ENCODE measurements at regions not wholly inside any gene's neighbourhood (a gene's known extent, or its start where the extent isn't known, plus 50 kb on each side); places are given as distances from the start of the nearest gene placed in this dataset.

GRCh38 chr3:99322551-99322950, 315.8 kb upstream of the COL8A1 start:
- no peaks in the 10 kb centered on the region for H3K79me2 ChIP-seq (ENCODE audit: insufficient read depth, low read length)
- no peaks in the 10 kb centered on the region for H3F3A ChIP-seq (ENCODE audit: low read depth)
- TF ChIP-seq CTCF (conservative IDR thresholded peaks at IDR 0.05; ENCODE audit: low read length) (no peak), EZH2phosphoT487 (IDR thresholded peaks at IDR 0.05; ENCODE audit: borderline replicate concordance) (no peak)
- no peaks in the 10 kb centered on the region for H4K20me1 ChIP-seq (ENCODE audit: insufficient read depth, low read length, poor library complexity, severe bottlenecking)
- no peaks in the 10 kb centered on the region for H3K9me2 ChIP-seq (replicated peaks; ENCODE audit: low read depth, low read length)
- H3K9me3 ChIP-seq (ENCODE audit: insufficient read depth, low read depth, low read length), result no peaks in the 10 kb centered on the region
- no peak overlapping the region for H3K4me2 ChIP-seq (ENCODE audit: low read depth, low read length, poor library complexity, severe bottlenecking)
- peaks cover 17% of the 10 kb centered on the region for H3K4me1 ChIP-seq (ENCODE audit: insufficient read depth, low read length, poor library complexity, severe bottlenecking)
- no peak overlapping the region for H3K4me3 ChIP-seq (ENCODE audit: low read length, poor library complexity, severe bottlenecking)
- no peak overlapping the region for H3K9ac ChIP-seq (ENCODE audit: low read depth, low read length, poor library complexity, severe bottlenecking)
- H3K36me3 ChIP-seq (ENCODE audit: insufficient read depth, low read length), result no peaks in the 10 kb centered on the region
- no peak overlapping the region for H2AFZ ChIP-seq (ENCODE audit: low read length)
- H3K27me3 ChIP-seq (ENCODE audit: insufficient read depth, low read length, poor library complexity, severe bottlenecking), result no peaks in the 10 kb centered on the region

GRCh38 chr3:99321261-99321660, 317.1 kb upstream of the COL8A1 start:
- Histone ChIP-seq H3K9ac (ENCODE audit: low read depth, low read length, poor library complexity, severe bottlenecking) (no peak overlapping the region), H3K79me2 (ENCODE audit: insufficient read depth, low read length) (no peaks in the 10 kb centered on the region), H3K27me3 (ENCODE audit: insufficient read depth, low read length, poor library complexity, severe bottlenecking) (no peaks in the 10 kb centered on the region), H3K4me1 (ENCODE audit: insufficient read depth, low read length, poor library complexity, severe bottlenecking) (peaks cover 16% of the 10 kb centered on the region), H4K20me1 (ENCODE audit: insufficient read depth, low read length, poor library complexity, severe bottlenecking) (no peaks in the 10 kb centered on the region), H3K9me3 (ENCODE audit: insufficient read depth, low read depth, low read length) (no peaks in the 10 kb centered on the region), H3F3A (ENCODE audit: low read depth) (no peaks in the 10 kb centered on the region), H3K4me3 (ENCODE audit: low read length, poor library complexity, severe bottlenecking) (no peak overlapping the region), H3K4me2 (ENCODE audit: low read depth, low read length, poor library complexity, severe bottlenecking) (no peak overlapping the region), H2AFZ (ENCODE audit: low read length) (no peak overlapping the region), H3K36me3 (ENCODE audit: insufficient read depth, low read length) (no peaks in the 10 kb centered on the region), H3K9me2 (replicated peaks; ENCODE audit: low read depth, low read length) (no peaks in the 10 kb centered on the region)
- TF ChIP-seq CTCF (conservative IDR thresholded peaks at IDR 0.05; ENCODE audit: low read length), result no peak
- no peak for TF ChIP-seq EZH2phosphoT487 (IDR thresholded peaks at IDR 0.05; ENCODE audit: borderline replicate concordance)

- no peak overlapping the region for H3K9ac ChIP-seq (ENCODE audit: low read depth, low read length, poor library complexity, severe bottlenecking)
- no peak overlapping the region for H3K4me2 ChIP-seq (ENCODE audit: low read depth, low read length, poor library complexity, severe bottlenecking)
- H3K36me3 ChIP-seq (ENCODE audit: insufficient read depth, low read length), result no peaks in the 10 kb centered on the region
- no peak overlapping the region for H2AFZ ChIP-seq (ENCODE audit: low read length)
- H3K4me3 ChIP-seq (ENCODE audit: low read length, poor library complexity, severe bottlenecking), result no peak overlapping the region
- H4K20me1 ChIP-seq (ENCODE audit: insufficient read depth, low read length, poor library complexity, severe bottlenecking), result no peaks in the 10 kb centered on the region
- no peaks in the 10 kb centered on the region for H3K9me2 ChIP-seq (replicated peaks; ENCODE audit: low read depth, low read length)
- H3K9me3 ChIP-seq (ENCODE audit: insufficient read depth, low read depth, low read length), result no peaks in the 10 kb centered on the region
- no peaks in the 10 kb centered on the region for H3K79me2 ChIP-seq (ENCODE audit: insufficient read depth, low read length)
- TF ChIP-seq EZH2phosphoT487 (IDR thresholded peaks at IDR 0.05; ENCODE audit: borderline replicate concordance) (no peak), CTCF (conservative IDR thresholded peaks at IDR 0.05; ENCODE audit: low read length) (no peak)
- no peaks in the 10 kb centered on the region for H3F3A ChIP-seq (ENCODE audit: low read depth)
- H3K4me1 ChIP-seq (ENCODE audit: insufficient read depth, low read length, poor library complexity, severe bottlenecking), result peaks cover 8% of the 10 kb centered on the region
- H3K27me3 ChIP-seq (ENCODE audit: insufficient read depth, low read length, poor library complexity, severe bottlenecking), result no peaks in the 10 kb centered on the region
These were observed 318.4 kb upstream of the COL8A1 start for GRCh38 chr3:99319961-99320360.
